ENCODE measurements at regions not wholly inside any gene's neighbourhood (a gene's known extent, or its start where the extent isn't known, plus 50 kb on each side); places are given as distances from the start of the nearest gene placed in this dataset.

GRCh38 chr15:69979262-69979661 is 118.5 kb downstream of the TLE3 start:
- DNase-seq = peak; percentile 18
- Histone ChIP-seq H3K4me3 (ENCODE audit: insufficient read depth in 1 of 2, low read depth in 1 of 2, low read length in 2 of 2) (no peak overlapping the region), H2BK5ac (ENCODE audit: low read depth, low read length, poor library complexity, severe bottlenecking) (no peak overlapping the region), H3K36me3 (ENCODE audit: control insufficient read depth in 1 of 2, insufficient read depth in 2 of 2, low read depth in 1 of 2, low read length in 2 of 2) (no peaks in the 10 kb centered on the region), H3K18ac (ENCODE audit: low read depth in 1 of 2, low read length in 2 of 2) (no peak overlapping the region), H3K9ac (ENCODE audit: low read length) (no peak overlapping the region), H3K4me1 (ENCODE audit: control insufficient read depth, insufficient read depth, low read depth, low read length) (peaks cover 13% of the 10 kb centered on the region), H2BK12ac (ENCODE audit: low read length in 2 of 2) (no peak overlapping the region), H3K4me2 (ENCODE audit: low read length, poor library complexity, severe bottlenecking) (no peak overlapping the region), H3K9me3 (ENCODE audit: control insufficient read depth, low read length) (no peaks in the 10 kb centered on the region), H3K14ac (ENCODE audit: low read length in 2 of 2) (no peak overlapping the region), H3K79me1 (replicated peaks; ENCODE audit: low read length, poor library complexity, severe bottlenecking) (no peaks in the 10 kb centered on the region), H3K27ac (ENCODE audit: low read length, poor library complexity, severe bottlenecking) (no peak overlapping the region), H2BK15ac (ENCODE audit: low read depth, poor library complexity, severe bottlenecking) (no peak overlapping the region), H3K27me3 (ENCODE audit: control insufficient read depth in 1 of 2, insufficient read depth in 1 of 2, low read length in 2 of 2) (peaks cover 22 to 91% of the 10 kb centered on the region in 2 experiments), H4K8ac (ENCODE audit: low read length) (no peak overlapping the region), H3K23ac (ENCODE audit: low read length in 2 of 2) (no peak overlapping the region), H3K4ac (ENCODE audit: low read depth in 1 of 2, low read length in 2 of 2) (no peak overlapping the region), H2AK5ac (ENCODE audit: low read length, severe bottlenecking) (no peak overlapping the region), H2AFZ (ENCODE audit: low read depth, low read length) (no peak overlapping the region), H2BK120ac (ENCODE audit: low read depth, low read length) (no peak overlapping the region), H4K91ac (ENCODE audit: low read length) (no peak overlapping the region)
- 44% methylated on average over 5 of the region's 5 CpGs for WGBS

GRCh38 chr15:69979783-69980182 is 117.9 kb downstream of the TLE3 start:
- H3K9ac ChIP-seq (ENCODE audit: low read length) = no peak overlapping the region
- H4K8ac ChIP-seq (ENCODE audit: low read length) = no peak overlapping the region
- H3K18ac ChIP-seq (ENCODE audit: low read depth in 1 of 2, low read length in 2 of 2) = no peak overlapping the region
- no peak overlapping the region for H3K4ac ChIP-seq (ENCODE audit: low read depth in 1 of 2, low read length in 2 of 2)
- 89% methylated on average over 8 of the region's 8 CpGs for WGBS
- no peaks in the 10 kb centered on the region for H3K36me3 ChIP-seq (ENCODE audit: control insufficient read depth in 1 of 2, insufficient read depth in 2 of 2, low read depth in 1 of 2, low read length in 2 of 2)
- H2BK15ac ChIP-seq (ENCODE audit: low read depth, poor library complexity, severe bottlenecking) = no peak overlapping the region
- H2AK5ac ChIP-seq (ENCODE audit: low read length, severe bottlenecking) = no peak overlapping the region
- no peak overlapping the region for H2BK120ac ChIP-seq (ENCODE audit: low read depth, low read length)
- no peak overlapping the region for H3K23ac ChIP-seq (ENCODE audit: low read length in 2 of 2)
- H2BK12ac ChIP-seq (ENCODE audit: low read length in 2 of 2) = no peak overlapping the region
- no peak overlapping the region for H2AFZ ChIP-seq (ENCODE audit: low read depth, low read length)
- H3K4me2 ChIP-seq (ENCODE audit: low read length, poor library complexity, severe bottlenecking) = no peak overlapping the region
- H3K27me3 ChIP-seq (ENCODE audit: control insufficient read depth in 1 of 2, insufficient read depth in 1 of 2, low read length in 2 of 2) = peaks cover 20 to 90% of the 10 kb centered on the region in 2 experiments
- H2BK5ac ChIP-seq (ENCODE audit: low read depth, low read length, poor library complexity, severe bottlenecking) = no peak overlapping the region
- H3K79me1 ChIP-seq (replicated peaks; ENCODE audit: low read length, poor library complexity, severe bottlenecking) = no peaks in the 10 kb centered on the region
- peaks cover 13% of the 10 kb centered on the region for H3K4me1 ChIP-seq (ENCODE audit: control insufficient read depth, insufficient read depth, low read depth, low read length)
- H3K4me3 ChIP-seq (ENCODE audit: insufficient read depth in 1 of 2, low read depth in 1 of 2, low read length in 2 of 2) = no peak overlapping the region
- H3K9me3 ChIP-seq (ENCODE audit: control insufficient read depth, low read length) = no peaks in the 10 kb centered on the region
- H3K27ac ChIP-seq (ENCODE audit: low read length, poor library complexity, severe bottlenecking) = no peak overlapping the region
- DNase-seq = no peak
- H4K91ac ChIP-seq (ENCODE audit: low read length) = no peak overlapping the region
- no peak overlapping the region for H3K14ac ChIP-seq (ENCODE audit: low read length in 2 of 2)

- 81% methylated on average over 6 of the region's 7 CpGs for WGBS
- no peak overlapping the region for H3K9ac ChIP-seq (ENCODE audit: low read length)
- H3K79me1 ChIP-seq (replicated peaks; ENCODE audit: low read length, poor library complexity, severe bottlenecking) = no peaks in the 10 kb centered on the region
- no peak overlapping the region for H2BK12ac ChIP-seq (ENCODE audit: low read length in 2 of 2)
- H3K27ac ChIP-seq (ENCODE audit: low read length, poor library complexity, severe bottlenecking) = no peak overlapping the region
- no peak overlapping the region for H3K4ac ChIP-seq (ENCODE audit: low read depth in 1 of 2, low read length in 2 of 2)
- H3K14ac ChIP-seq (ENCODE audit: low read length in 2 of 2) = no peak overlapping the region
- no peak overlapping the region for H3K18ac ChIP-seq (ENCODE audit: low read depth in 1 of 2, low read length in 2 of 2)
- H3K9me3 ChIP-seq (ENCODE audit: control insufficient read depth, low read length) = no peaks in the 10 kb centered on the region
- no peak overlapping the region for H2AFZ ChIP-seq (ENCODE audit: low read depth, low read length)
- H3K4me1 ChIP-seq (ENCODE audit: control insufficient read depth, insufficient read depth, low read depth, low read length) = peaks cover 13% of the 10 kb centered on the region
- H4K91ac ChIP-seq (ENCODE audit: low read length) = no peak overlapping the region
- H2BK15ac ChIP-seq (ENCODE audit: low read depth, poor library complexity, severe bottlenecking) = no peak overlapping the region
- no peak overlapping the region for H4K8ac ChIP-seq (ENCODE audit: low read length)
- no peaks in the 10 kb centered on the region for H3K36me3 ChIP-seq (ENCODE audit: control insufficient read depth in 1 of 2, insufficient read depth in 2 of 2, low read depth in 1 of 2, low read length in 2 of 2)
- no peak for DNase-seq
- H3K4me3 ChIP-seq (ENCODE audit: insufficient read depth in 1 of 2, low read depth in 1 of 2, low read length in 2 of 2) = no peak overlapping the region
- H2AK5ac ChIP-seq (ENCODE audit: low read length, severe bottlenecking) = no peak overlapping the region
- H3K23ac ChIP-seq (ENCODE audit: low read length in 2 of 2) = no peak overlapping the region
- no peak overlapping the region for H2BK5ac ChIP-seq (ENCODE audit: low read depth, low read length, poor library complexity, severe bottlenecking)
- no peak overlapping the region for H2BK120ac ChIP-seq (ENCODE audit: low read depth, low read length)
- peaks cover 15 to 83% of the 10 kb centered on the region in 2 experiments for H3K27me3 ChIP-seq (ENCODE audit: control insufficient read depth in 1 of 2, insufficient read depth in 1 of 2, low read length in 2 of 2)
- H3K4me2 ChIP-seq (ENCODE audit: low read length, poor library complexity, severe bottlenecking) = no peak overlapping the region
These were observed 117.2 kb downstream of the TLE3 start for GRCh38 chr15:69980341-69981059.

- H3K36me3 ChIP-seq (ENCODE audit: control insufficient read depth in 1 of 2, insufficient read depth in 2 of 2, low read depth in 1 of 2, low read length in 2 of 2) = no peaks in the 10 kb centered on the region
- no peak overlapping the region for H2BK5ac ChIP-seq (ENCODE audit: low read depth, low read length, poor library complexity, severe bottlenecking)
- H3K18ac ChIP-seq (ENCODE audit: low read depth in 1 of 2, low read length in 2 of 2) = no peak overlapping the region
- no peak for DNase-seq
- H3K79me1 ChIP-seq (replicated peaks; ENCODE audit: low read length, poor library complexity, severe bottlenecking) = no peaks in the 10 kb centered on the region
- no peak overlapping the region for H3K4me2 ChIP-seq (ENCODE audit: low read length, poor library complexity, severe bottlenecking)
- no peak overlapping the region for H4K8ac ChIP-seq (ENCODE audit: low read length)
- no peak overlapping the region for H2AK5ac ChIP-seq (ENCODE audit: low read length, severe bottlenecking)
- H3K4me1 ChIP-seq (ENCODE audit: control insufficient read depth, insufficient read depth, low read depth, low read length) = peaks cover 13% of the 10 kb centered on the region
- H2AFZ ChIP-seq (ENCODE audit: low read depth, low read length) = no peak overlapping the region
- no peak overlapping the region for H3K23ac ChIP-seq (ENCODE audit: low read length in 2 of 2)
- no peak overlapping the region for H2BK120ac ChIP-seq (ENCODE audit: low read depth, low read length)
- H2BK12ac ChIP-seq (ENCODE audit: low read length in 2 of 2) = no peak overlapping the region
- no peak overlapping the region for H2BK15ac ChIP-seq (ENCODE audit: low read depth, poor library complexity, severe bottlenecking)
- H3K9ac ChIP-seq (ENCODE audit: low read length) = no peak overlapping the region
- H3K27ac ChIP-seq (ENCODE audit: low read length, poor library complexity, severe bottlenecking) = no peak overlapping the region
- H3K27me3 ChIP-seq (ENCODE audit: control insufficient read depth in 1 of 2, insufficient read depth in 1 of 2, low read length in 2 of 2) = peaks cover 25 to 81% of the 10 kb centered on the region in 2 experiments
- no peak overlapping the region for H3K14ac ChIP-seq (ENCODE audit: low read length in 2 of 2)
- H3K4me3 ChIP-seq (ENCODE audit: insufficient read depth in 1 of 2, low read depth in 1 of 2, low read length in 2 of 2) = no peak overlapping the region
- 67% methylated on average over 2 of the region's 2 CpGs for WGBS
- no peak overlapping the region for H4K91ac ChIP-seq (ENCODE audit: low read length)
- H3K9me3 ChIP-seq (ENCODE audit: control insufficient read depth, low read length) = no peaks in the 10 kb centered on the region
- no peak overlapping the region for H3K4ac ChIP-seq (ENCODE audit: low read depth in 1 of 2, low read length in 2 of 2)
These were observed 115.7 kb downstream of the TLE3 start for GRCh38 chr15:69982037-69982436.
